ENCODE measurements at regions not wholly inside any gene's neighbourhood (a gene's known extent, or its start where the extent isn't known, plus 50 kb on each side); places are given as distances from the start of the nearest gene placed in this dataset.

GRCh38 chr4:159592898-159593556, 490.1 kb downstream of the RAPGEF2 start:
- Histone ChIP-seq H3K27ac (ENCODE audit: control insufficient read depth, insufficient read depth, low read length) (no peak overlapping the region), H2AFZ (ENCODE audit: control insufficient read depth, low read length) (no peak overlapping the region), H3K79me2 (ENCODE audit: control insufficient read depth, insufficient read depth, low read length) (peaks cover 3% of the 10 kb centered on the region), H3K9me1 (ENCODE audit: control insufficient read depth, extremely low read depth, insufficient read depth, low read length) (no peaks in the 10 kb centered on the region), H4K20me1 (ENCODE audit: control insufficient read depth, extremely low read depth, insufficient read depth, low read length) (no peaks in the 10 kb centered on the region), H3K27me3 (ENCODE audit: control insufficient read depth, extremely low read depth, insufficient read depth, low read length) (no peaks in the 10 kb centered on the region), H3K36me3 (ENCODE audit: control insufficient read depth in 2 of 2, extremely low read depth in 1 of 2, insufficient read depth in 2 of 2, low read length in 2 of 2) (no peaks in the 10 kb centered on the region), H3K4me3 (ENCODE audit: control insufficient read depth in 2 of 3, extremely low read depth in 1 of 3, insufficient read depth in 2 of 3, low read depth in 1 of 3, low read length in 3 of 3) (no peak overlapping the region), H3K4me2 (ENCODE audit: control insufficient read depth, extremely low read depth, insufficient read depth, low read depth, low read length) (no peak overlapping the region), H3K4me1 (ENCODE audit: control insufficient read depth, extremely low read depth, insufficient read depth, low read length) (no peaks in the 10 kb centered on the region), H3K9me3 (ENCODE audit: control insufficient read depth, low read depth, low read length) (no peaks in the 10 kb centered on the region), H3K9ac (ENCODE audit: control insufficient read depth, extremely low read depth, insufficient read depth, low read length) (no peak overlapping the region)
- FAIRE-seq: no peak
- TF ChIP-seq EZH2 (IDR thresholded peaks at IDR 0.05; ENCODE audit: low read length): no peak
- no peak for TF ChIP-seq CTCF (optimal IDR thresholded peaks at IDR 0.05 in 1 of 3, IDR thresholded peaks at IDR 0.05 in 1 of 3, conservative IDR thresholded peaks at IDR 0.05 in 1 of 3; ENCODE audit: extremely low read depth in 1 of 3, insufficient read depth in 2 of 3, low read length in 3 of 3)
- no peak for DNase-seq (ENCODE audit: low read depth, low spot score)
- dilution Hi-C loops (cut with MboI; ENCODE audit: extremely low pct_ligation_motif_present, low sequenced_read_pairs): no loop called here

- no peaks in the 10 kb centered on the region for H3K4me1 ChIP-seq (ENCODE audit: control insufficient read depth, extremely low read depth, insufficient read depth, low read length)
- no peak overlapping the region for H3K27ac ChIP-seq (ENCODE audit: control insufficient read depth, insufficient read depth, low read length)
- no peak overlapping the region for H2AFZ ChIP-seq (ENCODE audit: control insufficient read depth, low read length)
- no peak overlapping the region for H3K4me2 ChIP-seq (ENCODE audit: control insufficient read depth, extremely low read depth, insufficient read depth, low read depth, low read length)
- no peaks in the 10 kb centered on the region for H4K20me1 ChIP-seq (ENCODE audit: control insufficient read depth, extremely low read depth, insufficient read depth, low read length)
- H3K9me3 ChIP-seq (ENCODE audit: control insufficient read depth, low read depth, low read length): no peaks in the 10 kb centered on the region
- TF ChIP-seq EZH2 (IDR thresholded peaks at IDR 0.05; ENCODE audit: low read length): no peak
- no peak for TF ChIP-seq CTCF (optimal IDR thresholded peaks at IDR 0.05 in 1 of 3, IDR thresholded peaks at IDR 0.05 in 1 of 3, conservative IDR thresholded peaks at IDR 0.05 in 1 of 3; ENCODE audit: extremely low read depth in 1 of 3, insufficient read depth in 2 of 3, low read length in 3 of 3)
- H3K36me3 ChIP-seq (ENCODE audit: control insufficient read depth in 2 of 2, extremely low read depth in 1 of 2, insufficient read depth in 2 of 2, low read length in 2 of 2): no peaks in the 10 kb centered on the region
- no peak for DNase-seq (ENCODE audit: low read depth, low spot score)
- H3K9me1 ChIP-seq (ENCODE audit: control insufficient read depth, extremely low read depth, insufficient read depth, low read length): no peaks in the 10 kb centered on the region
- H3K4me3 ChIP-seq (ENCODE audit: control insufficient read depth in 2 of 3, extremely low read depth in 1 of 3, insufficient read depth in 2 of 3, low read depth in 1 of 3, low read length in 3 of 3): no peak overlapping the region
- H3K79me2 ChIP-seq (ENCODE audit: control insufficient read depth, insufficient read depth, low read length): peaks cover 3% of the 10 kb centered on the region
- dilution Hi-C loops (cut with MboI; ENCODE audit: extremely low pct_ligation_motif_present, low sequenced_read_pairs): no loop called here
- H3K27me3 ChIP-seq (ENCODE audit: control insufficient read depth, extremely low read depth, insufficient read depth, low read length): no peaks in the 10 kb centered on the region
- no peak overlapping the region for H3K9ac ChIP-seq (ENCODE audit: control insufficient read depth, extremely low read depth, insufficient read depth, low read length)
- no peak for FAIRE-seq
These were observed 490.8 kb downstream of the RAPGEF2 start for GRCh38 chr4:159593681-159594080.

All from keratinocyte (primary cell).